Neural progenitor cell (in vitro differentiated cells): ENCODE measurements at regions not wholly inside any gene's neighbourhood (a gene's known extent, or its start where the extent isn't known, plus 50 kb on each side); places are given as distances from the start of the nearest gene placed in this dataset.
"Not testable (repeated sequence)": the region's sequence is repeated elsewhere in the genome, so short reads cannot be mapped to it uniquely, and the experiment has no call there.

ENCODE experiments used
- DNase-seq: peaks from one replicate; pipeline ENCODE4 v3.0.0-alpha.2; 2016; ENCODE audit warnings: low spot score
- H2AFZ ChIP-seq: fragments of 200-600 bp; sonication (generic); replicated peaks from 2 replicates; pipeline ENCODE4 v1.6.1; 2016; ENCODE audit warnings: antibody characterized with exemption
- H3F3A ChIP-seq: fragments of 200-600 bp; sonication (generic); 2 replicates; pipeline ENCODE4 v1.6.1; 2016; ENCODE audit warnings: antibody characterized with exemption, low read depth
- H3K27ac ChIP-seq: fragments of 200-600 bp; sonication (generic); 2 replicates; pipeline ENCODE4 v1.5.1; 2016; ENCODE audit warnings: mild to moderate bottlenecking
- H3K27me3 ChIP-seq: fragments of 200-600 bp; sonication (generic); 2 replicates; pipeline ENCODE4 v1.6.1; 2016; ENCODE audit warnings: mild to moderate bottlenecking, moderate library complexity
- H3K36me3 ChIP-seq: fragments of 200-600 bp; sonication (generic); 2 replicates; pipeline ENCODE4 v1.5.1; 2016
- H3K4me1 ChIP-seq: fragments of 200-600 bp; sonication (generic); 2 replicates; pipeline ENCODE4 v1.6.1; 2016; ENCODE audit warnings: mixed run types
- H3K4me2 ChIP-seq: fragments of 200-600 bp; sonication (generic); 2 replicates; pipeline ENCODE4 v1.6.1; 2016
- H3K4me3 ChIP-seq: fragments of 200-600 bp; sonication (generic); 2 replicates; pipeline ENCODE4 v1.5.1; 2016
- H3K79me2 ChIP-seq: fragments of 200-600 bp; sonication (generic); 2 replicates; pipeline ENCODE4 v1.6.1; 2016; ENCODE audit warnings: low read depth
- H3K9ac ChIP-seq: fragments of 200-600 bp; sonication (generic); 2 replicates; pipeline ENCODE4 v1.6.1; 2016
- H3K9me3 ChIP-seq: fragments of 200-600 bp; sonication (generic); 2 replicates; pipeline ENCODE4 v1.5.1; 2016; ENCODE audit warnings: low read depth
- H4K20me1 ChIP-seq: fragments of 200-600 bp; sonication (generic); 2 replicates; pipeline ENCODE4 v1.6.1; 2016; ENCODE audit warnings: low read depth
- H3K27ac Mint-ChIP-seq: 3 replicates; pipeline ENCODE4 v1.8.0; 2021; ENCODE audit warnings: mixed read lengths
- H3K27me3 Mint-ChIP-seq: 2 replicates; pipeline ENCODE4 v1.8.0; 2022; ENCODE audit warnings: low read depth, mild to moderate bottlenecking, inconsistent platforms, moderate library complexity, mixed read lengths; ENCODE audit not compliant: insufficient read depth
- H3K36me3 Mint-ChIP-seq: 3 replicates; pipeline ENCODE4 v1.8.0; 2021; ENCODE audit warnings: mixed read lengths
- H3K4me1 Mint-ChIP-seq: 3 replicates; pipeline ENCODE4 v1.8.0; 2021; ENCODE audit warnings: mixed read lengths
- H3K4me3 Mint-ChIP-seq: 3 replicates; pipeline ENCODE4 v1.8.0; 2021; ENCODE audit warnings: mild to moderate bottlenecking, moderate library complexity, mixed read lengths
- H3K9me3 Mint-ChIP-seq: 3 replicates; pipeline ENCODE4 v1.8.0; 2020; ENCODE audit warnings: mixed read lengths
- CTCF ChIP-seq: fragments of 200-600 bp; sonication (generic); IDR thresholded peaks from 2 replicates; pipeline ENCODE4 v1.5.1; 2017; ENCODE audit warnings: antibody characterized with exemption, mild to moderate bottlenecking
- EZH2 ChIP-seq: fragments of 200-600 bp; sonication (generic); IDR thresholded peaks from 2 replicates; pipeline ENCODE4 v1.6.1; 2017; ENCODE audit warnings: antibody characterized with exemption, mild to moderate bottlenecking, moderate library complexity
- EZH2phosphoT487 ChIP-seq: fragments of 200-600 bp; sonication (generic); IDR thresholded peaks from 2 replicates; pipeline ENCODE4 v1.6.1; 2017; ENCODE audit warnings: antibody characterized with exemption

GRCh38 chr6:170147832-170148708, 142.8 kb downstream of the DLL1 start:
- H3K27ac ChIP-seq: no peak overlapping the region
- H3K9me3 ChIP-seq: no peaks in the 10 kb centered on the region
- Mint-ChIP-seq H3K4me3 (no peak overlapping the region), H3K27ac (peak overlapping the region; percentile 5), H3K36me3 (no peaks in the 10 kb centered on the region), H3K27me3 (peaks cover 9% of the 10 kb centered on the region), H3K9me3 (peaks cover 19% of the 10 kb centered on the region), H3K4me1 (peaks cover 54% of the 10 kb centered on the region)
- H3K4me1 ChIP-seq: peaks cover 33% of the 10 kb centered on the region
- no peaks in the 10 kb centered on the region for H4K20me1 ChIP-seq
- no peak overlapping the region for H3K9ac ChIP-seq
- H3K36me3 ChIP-seq: no peaks in the 10 kb centered on the region
- TF ChIP-seq CTCF (peak; percentile 4), EZH2 (no peak)
- peaks cover 21% of the 10 kb centered on the region for H3F3A ChIP-seq
- no peaks in the 10 kb centered on the region for H3K79me2 ChIP-seq
- no peak overlapping the region for H3K4me3 ChIP-seq
- no peaks in the 10 kb centered on the region for H3K27me3 ChIP-seq
- H3K4me2 ChIP-seq: no peak overlapping the region
- peak; percentile 58 for DNase-seq
- peak overlapping the region; percentile 34 for H2AFZ ChIP-seq

GRCh38 chr6:170147056-170147787, 143.7 kb downstream of the DLL1 start:
- DNase-seq: no peak
- H3K4me3 ChIP-seq: no peak overlapping the region
- peaks cover 12% of the 10 kb centered on the region for H3F3A ChIP-seq
- no peaks in the 10 kb centered on the region for H3K9me3 ChIP-seq
- Mint-ChIP-seq H3K27ac (no peak overlapping the region), H3K4me1 (peaks cover 47% of the 10 kb centered on the region), H3K9me3 (peaks cover 20% of the 10 kb centered on the region), H3K36me3 (no peaks in the 10 kb centered on the region), H3K4me3 (peak overlapping the region; percentile 41), H3K27me3 (peaks cover 14% of the 10 kb centered on the region)
- no peak overlapping the region for H3K9ac ChIP-seq
- TF ChIP-seq CTCF (no peak), EZH2phosphoT487 (no peak), EZH2 (no peak)
- no peak overlapping the region for H2AFZ ChIP-seq
- H3K4me2 ChIP-seq: no peak overlapping the region
- H3K27me3 ChIP-seq: no peaks in the 10 kb centered on the region
- H3K79me2 ChIP-seq: no peaks in the 10 kb centered on the region
- H3K36me3 ChIP-seq: no peaks in the 10 kb centered on the region
- H3K4me1 ChIP-seq: peaks cover 24% of the 10 kb centered on the region
- H3K27ac ChIP-seq: no peak overlapping the region
- H4K20me1 ChIP-seq: no peaks in the 10 kb centered on the region

- Mint-ChIP-seq H3K4me3 (peak overlapping the region; percentile 41), H3K4me1 (peaks cover 42% of the 10 kb centered on the region), H3K27ac (no peak overlapping the region), H3K9me3 (peaks cover 20% of the 10 kb centered on the region), H3K36me3 (no peaks in the 10 kb centered on the region), H3K27me3 (peaks cover 12% of the 10 kb centered on the region)
- no peak overlapping the region for H3K27ac ChIP-seq
- no peak for TF ChIP-seq CTCF
- TF ChIP-seq EZH2: no peak
- no peak for TF ChIP-seq EZH2phosphoT487
- DNase-seq: no peak
- no peaks in the 10 kb centered on the region for H3K9me3 ChIP-seq
- no peaks in the 10 kb centered on the region for H3K27me3 ChIP-seq
- H2AFZ ChIP-seq: no peak overlapping the region
- no peak overlapping the region for H3K4me2 ChIP-seq
- no peak overlapping the region for H3K4me3 ChIP-seq
- H3K36me3 ChIP-seq: no peaks in the 10 kb centered on the region
- no peaks in the 10 kb centered on the region for H3K79me2 ChIP-seq
- no peaks in the 10 kb centered on the region for H4K20me1 ChIP-seq
- no peak overlapping the region for H3K9ac ChIP-seq
- peaks cover 6% of the 10 kb centered on the region for H3F3A ChIP-seq
- peaks cover 19% of the 10 kb centered on the region for H3K4me1 ChIP-seq
Observed at GRCh38 chr6:170146640-170147039, 144.2 kb downstream of the DLL1 start.

- H3K36me3 ChIP-seq, H3K79me2 ChIP-seq, H3K36me3 Mint-ChIP-seq, H3K9ac ChIP-seq, H3K27ac Mint-ChIP-seq, DNase-seq, H3K27me3 ChIP-seq, H2AFZ ChIP-seq, H3K27ac ChIP-seq, H3K4me3 Mint-ChIP-seq, H3K9me3 ChIP-seq, H3K4me3 ChIP-seq, H4K20me1 ChIP-seq, H3F3A ChIP-seq, H3K4me2 ChIP-seq: not testable (repeated sequence)
- peaks cover 36% of the 10 kb centered on the region for H3K4me1 Mint-ChIP-seq
- peaks cover 10% of the 10 kb centered on the region for H3K27me3 Mint-ChIP-seq
- peaks cover 13% of the 10 kb centered on the region for H3K4me1 ChIP-seq
- H3K9me3 Mint-ChIP-seq: peaks cover 20% of the 10 kb centered on the region
Observed at GRCh38 chr6:170146131-170146530, 144.7 kb downstream of the DLL1 start.

- not testable (repeated sequence) for H3K4me3 ChIP-seq, H3K36me3 ChIP-seq, H3F3A ChIP-seq, H3K36me3 Mint-ChIP-seq, H3K4me3 Mint-ChIP-seq, H3K4me2 ChIP-seq, H4K20me1 ChIP-seq, DNase-seq, H3K9me3 ChIP-seq, H3K27me3 ChIP-seq, H3K9ac ChIP-seq, H2AFZ ChIP-seq, H3K79me2 ChIP-seq, H3K4me1 ChIP-seq, H3K27ac ChIP-seq, H3K27ac Mint-ChIP-seq
- Mint-ChIP-seq H3K9me3 (peaks cover 20% of the 10 kb centered on the region), H3K4me1 (peaks cover 32% of the 10 kb centered on the region), H3K27me3 (peaks cover 13% of the 10 kb centered on the region)
Observed at GRCh38 chr6:170145716-170146115, 145.2 kb downstream of the DLL1 start.
